PC-9 (cell line): ENCODE measurements at regions not wholly inside any gene's neighbourhood (a gene's known extent, or its start where the extent isn't known, plus 50 kb on each side); places are given as distances from the start of the nearest gene placed in this dataset.

Experiments used
- BruUV-seq: library from RNA; stranded (reverse); fragments of 400-500 nt; replicated peaks from 2 replicates; lab custom pipeline; 2021; lab: Mats Ljungman, UMichigan
- CTCF ChIA-PET: fragments of 300-600 bp; sonication (Branson Sonifier 250); formaldehyde crosslinking; loops from one replicate; lab custom pipeline; 2022; ENCODE audit warnings: antibody characterized with exemption; lab: Charles Lee
- POLR2A ChIA-PET: fragments of 300-600 bp; sonication (Branson Sonifier 250); formaldehyde crosslinking; loops from one replicate; lab custom pipeline; 2022; ENCODE audit warnings: antibody characterized with exemption; ENCODE audit not compliant: unreplicated experiment; lab: Charles Lee
- DNase-seq, 2 experiments: peaks; one replicate each; pipeline versions ENCODE4 v3.0.0 to v3.0.0-alpha.2; 2015 to 2022; ENCODE audit warnings: mixed read lengths in 1 of 2
- H2AFZ ChIP-seq: fragments of 200-600 bp; sonication (generic); 2 replicates; pipeline ENCODE4 v1.8.1; 2017; ENCODE audit warnings: antibody characterized with exemption
- H3F3A ChIP-seq: fragments of 200-600 bp; sonication (generic); 2 replicates; pipeline ENCODE4 v1.8.1; 2017; ENCODE audit warnings: antibody characterized with exemption, mild to moderate bottlenecking, low read depth; ENCODE audit not compliant: insufficient read depth
- H3K27ac ChIP-seq: fragments of 200-600 bp; sonication (generic); 2 replicates; pipeline ENCODE4 v1.6.1; 2016; ENCODE audit warnings: mixed run types
- H3K27me3 ChIP-seq: fragments of 200-600 bp; sonication (generic); 2 replicates; pipeline ENCODE4 v1.6.1; 2016; ENCODE audit warnings: low read depth, mixed run types; ENCODE audit not compliant: insufficient read depth
- H3K36me3 ChIP-seq: fragments of 200-600 bp; sonication (generic); 2 replicates; pipeline ENCODE4 v1.6.1; 2016; ENCODE audit warnings: low read depth, mixed run types
- H3K4me1 ChIP-seq: fragments of 200-600 bp; sonication (generic); replicated peaks from 2 replicates; pipeline ENCODE4 v1.6.1; 2016; ENCODE audit warnings: mixed run types; ENCODE audit not compliant: insufficient read depth
- H3K4me2 ChIP-seq: fragments of 200-600 bp; sonication (generic); 2 replicates; pipeline ENCODE4 v1.6.1; 2017; ENCODE audit warnings: mixed run types
- H3K4me3 ChIP-seq: fragments of 200-600 bp; sonication (generic); 2 replicates; pipeline ENCODE4 v1.6.1; 2016; ENCODE audit warnings: mixed run types
- H3K79me2 ChIP-seq: fragments of 200-600 bp; sonication (generic); 2 replicates; pipeline ENCODE4 v1.6.1; 2017; ENCODE audit warnings: low read depth, mixed run types
- H3K9me2 ChIP-seq: fragments of 200-600 bp; sonication (generic); 2 replicates; pipeline ENCODE4 v1.8.1; 2017; ENCODE audit warnings: mild to moderate bottlenecking; ENCODE audit not compliant: insufficient read depth
- H3K9me3 ChIP-seq: fragments of 200-600 bp; sonication (generic); 2 replicates; pipeline ENCODE4 v1.8.1; 2016; ENCODE audit warnings: low read depth; ENCODE audit not compliant: insufficient read depth
- H4K20me1 ChIP-seq: fragments of 200-600 bp; sonication (generic); 2 replicates; pipeline ENCODE4 v1.8.1; 2017; ENCODE audit not compliant: insufficient read depth
- CTCF ChIP-seq: fragments of 200-600 bp; sonication (generic); conservative IDR thresholded peaks from 2 replicates; pipeline ENCODE4 v1.6.1; 2017; ENCODE audit warnings: mixed run types, antibody characterized with exemption, mild to moderate bottlenecking, moderate library complexity
- EZH2 ChIP-seq: fragments of 200-600 bp; sonication (generic); IDR thresholded peaks from 2 replicates; pipeline ENCODE4 v1.8.0; 2017; ENCODE audit warnings: antibody characterized with exemption, low read depth
- intact Hi-C: fragments of 100-400 bp; cut with micrococcal nuclease; formaldehyde crosslinking; loops from one replicate; pipeline ENCODE4 v1.10.0; 2022; ENCODE audit not compliant: unreplicated experiment

- H3K4me3 ChIP-seq, result no peak overlapping the region
- no peaks in the 10 kb centered on the region for H3K79me2 ChIP-seq
- H3K9me2 ChIP-seq, result no peaks in the 10 kb centered on the region
- peaks cover 19% of the 10 kb centered on the region for H3K4me1 ChIP-seq
- intact Hi-C loops, result loop anchor here (10.0 kb wide), 1 partner anchor 216 kb away; no protein-coding TSS in a partner anchor
- DNase-seq, result no peak
- H3K27me3 ChIP-seq, result no peaks in the 10 kb centered on the region
- H3K4me2 ChIP-seq, result no peak overlapping the region
- H3K36me3 ChIP-seq, result no peaks in the 10 kb centered on the region
- no peak overlapping the region for H2AFZ ChIP-seq
- H3K27ac ChIP-seq, result no peak overlapping the region
- TF ChIP-seq EZH2 (no peak), CTCF (no peak)
- H3F3A ChIP-seq, result no peaks in the 10 kb centered on the region
- no peaks in the 10 kb centered on the region for H3K9me3 ChIP-seq
- no TSS peak for BruUV-seq
- CTCF ChIA-PET, result no interaction called here
- POLR2A ChIA-PET, result no interaction called here
- H4K20me1 ChIP-seq, result no peaks in the 10 kb centered on the region
Measured at GRCh38 chr2:234770715-234771141, 181.1 kb upstream of the SH3BP4 start.

- DNase-seq, result no peak
- TF ChIP-seq EZH2, result no peak
- TF ChIP-seq CTCF, result no peak
- Histone ChIP-seq H3K9me3 (no peaks in the 10 kb centered on the region), H3K27me3 (no peaks in the 10 kb centered on the region), H3K4me3 (no peak overlapping the region), H3K27ac (no peak overlapping the region), H2AFZ (no peak overlapping the region), H3K9me2 (no peaks in the 10 kb centered on the region), H3K4me1 (peaks cover 19% of the 10 kb centered on the region), H3K36me3 (no peaks in the 10 kb centered on the region), H3F3A (no peaks in the 10 kb centered on the region), H3K79me2 (no peaks in the 10 kb centered on the region), H3K4me2 (no peak overlapping the region), H4K20me1 (no peaks in the 10 kb centered on the region)
- ChIA-PET POLR2A (no interaction called here), CTCF (no interaction called here)
- BruUV-seq, result no TSS peak
- intact Hi-C loops, result loop anchor here (10.0 kb wide), 1 partner anchor 215 kb away; no protein-coding TSS in a partner anchor
Measured at GRCh38 chr2:234770031-234770506, 181.7 kb upstream of the SH3BP4 start.

- Histone ChIP-seq H3K79me2 (no peaks in the 10 kb centered on the region), H3K4me3 (no peak overlapping the region), H4K20me1 (no peaks in the 10 kb centered on the region), H3K27ac (no peak overlapping the region), H3F3A (no peaks in the 10 kb centered on the region), H2AFZ (no peak overlapping the region), H3K4me2 (no peak overlapping the region), H3K27me3 (no peaks in the 10 kb centered on the region), H3K9me3 (no peaks in the 10 kb centered on the region), H3K36me3 (no peaks in the 10 kb centered on the region), H3K4me1 (peaks cover 21% of the 10 kb centered on the region), H3K9me2 (no peaks in the 10 kb centered on the region)
- no TSS peak for BruUV-seq
- no peak for TF ChIP-seq CTCF
- no peak for TF ChIP-seq EZH2
- ChIA-PET POLR2A (no interaction called here), CTCF (no interaction called here)
- intact Hi-C loops, result no loop called here
- no peak for DNase-seq
Measured at GRCh38 chr2:234768608-234769196, 183.1 kb upstream of the SH3BP4 start.
